PC-9 (cell line): ENCODE measurements at regions not wholly inside any gene's neighbourhood (a gene's known extent, or its start where the extent isn't known, plus 50 kb on each side); places are given as distances from the start of the nearest gene placed in this dataset.

Source experiments
- EZH2 ChIP-seq: fragments of 200-600 bp; sonication (generic); IDR thresholded peaks from 2 replicates; pipeline ENCODE4 v1.8.0; 2017; ENCODE audit warnings: antibody characterized with exemption, low read depth
- TF ChIP-seq, protein P1 (sequence below): fragments of 200-600 bp; sonication (generic); conservative IDR thresholded peaks from 2 replicates; pipeline ENCODE4 v1.6.1; 2017; ENCODE audit warnings: mixed run types, antibody characterized with exemption, mild to moderate bottlenecking, moderate library complexity

DNA sequence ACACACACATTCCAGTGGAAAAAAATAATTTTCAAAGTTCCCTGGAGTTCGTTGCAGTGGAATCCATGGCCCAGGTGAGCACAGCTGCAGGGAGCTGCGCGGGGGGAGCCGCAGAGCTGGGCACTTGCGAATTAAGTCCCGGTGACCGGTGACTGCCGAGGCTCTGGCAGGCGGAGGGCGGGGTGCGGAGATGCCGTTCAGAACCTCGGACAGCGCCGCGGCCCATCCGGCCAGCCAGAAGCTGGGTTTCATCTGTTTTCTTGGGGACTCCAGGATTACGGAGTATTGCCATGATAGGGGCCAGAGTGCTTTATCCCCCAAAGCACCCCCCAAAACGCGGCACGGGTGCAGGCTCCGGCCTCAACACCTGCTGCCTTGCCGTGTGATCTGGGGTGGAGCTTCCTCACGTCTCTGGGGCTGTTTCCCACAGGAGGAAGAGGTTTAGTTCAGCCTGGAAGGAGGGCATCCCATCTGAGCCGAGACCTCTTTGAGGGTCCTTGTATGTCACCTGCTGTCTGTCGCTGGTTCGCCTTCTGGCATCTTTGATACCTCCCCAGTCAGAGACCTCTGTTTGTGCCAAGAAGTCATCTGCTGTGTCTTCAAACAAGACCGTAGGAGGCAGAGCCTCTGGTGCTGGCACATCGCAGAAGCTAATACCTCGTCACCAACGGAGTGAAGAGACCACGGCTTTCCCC is 99.4 kb downstream of the YTHDF1 start:
- TF ChIP-seq, protein P1, sequence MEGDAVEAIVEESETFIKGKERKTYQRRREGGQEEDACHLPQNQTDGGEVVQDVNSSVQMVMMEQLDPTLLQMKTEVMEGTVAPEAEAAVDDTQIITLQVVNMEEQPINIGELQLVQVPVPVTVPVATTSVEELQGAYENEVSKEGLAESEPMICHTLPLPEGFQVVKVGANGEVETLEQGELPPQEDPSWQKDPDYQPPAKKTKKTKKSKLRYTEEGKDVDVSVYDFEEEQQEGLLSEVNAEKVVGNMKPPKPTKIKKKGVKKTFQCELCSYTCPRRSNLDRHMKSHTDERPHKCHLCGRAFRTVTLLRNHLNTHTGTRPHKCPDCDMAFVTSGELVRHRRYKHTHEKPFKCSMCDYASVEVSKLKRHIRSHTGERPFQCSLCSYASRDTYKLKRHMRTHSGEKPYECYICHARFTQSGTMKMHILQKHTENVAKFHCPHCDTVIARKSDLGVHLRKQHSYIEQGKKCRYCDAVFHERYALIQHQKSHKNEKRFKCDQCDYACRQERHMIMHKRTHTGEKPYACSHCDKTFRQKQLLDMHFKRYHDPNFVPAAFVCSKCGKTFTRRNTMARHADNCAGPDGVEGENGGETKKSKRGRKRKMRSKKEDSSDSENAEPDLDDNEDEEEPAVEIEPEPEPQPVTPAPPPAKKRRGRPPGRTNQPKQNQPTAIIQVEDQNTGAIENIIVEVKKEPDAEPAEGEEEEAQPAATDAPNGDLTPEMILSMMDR, result no peak
- no peak for TF ChIP-seq EZH2
